ENCODE measurements at regions not wholly inside any gene's neighbourhood (a gene's known extent, or its start where the extent isn't known, plus 50 kb on each side); places are given as distances from the start of the nearest gene placed in this dataset.
"Not testable (repeated sequence)": the region's sequence is repeated elsewhere in the genome, so short reads cannot be mapped to it uniquely, and the experiment has no call there.

GRCh38 chr2:136319237-136319636 lies 201.3 kb upstream of the CXCR4 start:
- Mint-ChIP-seq H3K9me3 (no peaks in the 10 kb centered on the region), H3K36me3 (ENCODE audit: insufficient read depth) (peaks cover 8% of the 10 kb centered on the region), H3K27me3 (no peaks in the 10 kb centered on the region), H3K27ac (ENCODE audit: low read depth) (no peak overlapping the region), H3K4me1 (peaks cover 15% of the 10 kb centered on the region), H3K4me3 (no peak overlapping the region)
- no peak for ATAC-seq (replicated peaks; ENCODE audit: extremely low read depth, poor library complexity, severe bottlenecking)
- no peak for DNase-seq (ENCODE audit: low spot score in 2 of 2)

GRCh38 chr2:136314240-136314639 lies 196.3 kb upstream of the CXCR4 start:
- no peaks in the 10 kb centered on the region for H3K9me3 Mint-ChIP-seq
- H3K27ac Mint-ChIP-seq (ENCODE audit: low read depth) = no peak overlapping the region
- no peaks in the 10 kb centered on the region for H3K27me3 Mint-ChIP-seq
- DNase-seq (ENCODE audit: low spot score in 2 of 2) = no peak
- H3K4me1 Mint-ChIP-seq = peaks cover 20% of the 10 kb centered on the region
- ATAC-seq (replicated peaks; ENCODE audit: extremely low read depth, poor library complexity, severe bottlenecking) = no peak
- no peak overlapping the region for H3K4me3 Mint-ChIP-seq
- peaks cover 4% of the 10 kb centered on the region for H3K36me3 Mint-ChIP-seq (ENCODE audit: insufficient read depth)

- not testable (repeated sequence) for H3K27ac Mint-ChIP-seq (ENCODE audit: low read depth); H3K27me3 Mint-ChIP-seq; ATAC-seq (replicated peaks; ENCODE audit: extremely low read depth, poor library complexity, severe bottlenecking)
Measured at GRCh38 chr2:136312568-136312967, 194.6 kb upstream of the CXCR4 start.

GRCh38 chr2:136310797-136311603 lies 193.1 kb upstream of the CXCR4 start:
- DNase-seq (ENCODE audit: low spot score in 2 of 2) (no peak), ATAC-seq (replicated peaks; ENCODE audit: extremely low read depth, poor library complexity, severe bottlenecking) (peak; percentile 62)
- Mint-ChIP-seq H3K27ac (ENCODE audit: low read depth) (peak overlapping the region; percentile 56), H3K27me3 (no peaks in the 10 kb centered on the region), H3K4me1 (peaks cover 18% of the 10 kb centered on the region), H3K4me3 (no peak overlapping the region), H3K36me3 (ENCODE audit: insufficient read depth) (peaks cover 4% of the 10 kb centered on the region), H3K9me3 (no peaks in the 10 kb centered on the region)

More at GRCh38 chr2:136312568-136312967, 194.6 kb upstream of the CXCR4 start:
- H3K36me3 Mint-ChIP-seq (ENCODE audit: insufficient read depth); H3K9me3 Mint-ChIP-seq; DNase-seq (ENCODE audit: low spot score in 2 of 2); H3K4me3 Mint-ChIP-seq: not testable (repeated sequence)
- peaks cover 20% of the 10 kb centered on the region for H3K4me1 Mint-ChIP-seq

GRCh38 chr2:136310005-136310495 lies 192.1 kb upstream of the CXCR4 start:
- no peaks in the 10 kb centered on the region for H3K27me3 Mint-ChIP-seq
- no peak for DNase-seq (ENCODE audit: low spot score in 2 of 2)
- H3K36me3 Mint-ChIP-seq (ENCODE audit: insufficient read depth) = peaks cover 3% of the 10 kb centered on the region
- no peak overlapping the region for H3K27ac Mint-ChIP-seq (ENCODE audit: low read depth)
- peaks cover 27% of the 10 kb centered on the region for H3K4me1 Mint-ChIP-seq
- H3K4me3 Mint-ChIP-seq = no peak overlapping the region
- no peak for ATAC-seq (replicated peaks; ENCODE audit: extremely low read depth, poor library complexity, severe bottlenecking)
- no peaks in the 10 kb centered on the region for H3K9me3 Mint-ChIP-seq

GRCh38 chr2:136308611-136309010 lies 190.7 kb upstream of the CXCR4 start:
- ATAC-seq (replicated peaks; ENCODE audit: extremely low read depth, poor library complexity, severe bottlenecking) = no peak
- H3K36me3 Mint-ChIP-seq (ENCODE audit: insufficient read depth) = peaks cover 3% of the 10 kb centered on the region

GRCh38 chr2:136306836-136307235 lies 188.9 kb upstream of the CXCR4 start:
- H3K4me3 Mint-ChIP-seq = no peak overlapping the region
- no peaks in the 10 kb centered on the region for H3K9me3 Mint-ChIP-seq
- no peaks in the 10 kb centered on the region for H3K27me3 Mint-ChIP-seq
- H3K36me3 Mint-ChIP-seq (ENCODE audit: insufficient read depth) = peaks cover 3% of the 10 kb centered on the region
- peaks cover 29% of the 10 kb centered on the region for H3K4me1 Mint-ChIP-seq
- H3K27ac Mint-ChIP-seq (ENCODE audit: low read depth) = no peak overlapping the region
- no peak for DNase-seq (ENCODE audit: low spot score in 2 of 2)
- no peak for ATAC-seq (replicated peaks; ENCODE audit: extremely low read depth, poor library complexity, severe bottlenecking)

More at GRCh38 chr2:136308611-136309010, 190.7 kb upstream of the CXCR4 start:
- H3K27me3 Mint-ChIP-seq = no peaks in the 10 kb centered on the region
- H3K4me3 Mint-ChIP-seq = no peak overlapping the region
- no peak overlapping the region for H3K27ac Mint-ChIP-seq (ENCODE audit: low read depth)
- peaks cover 29% of the 10 kb centered on the region for H3K4me1 Mint-ChIP-seq
- H3K9me3 Mint-ChIP-seq = no peaks in the 10 kb centered on the region
- no peak for DNase-seq (ENCODE audit: low spot score in 2 of 2)

GRCh38 chr2:136305517-136306192 lies 187.7 kb upstream of the CXCR4 start:
- ATAC-seq (replicated peaks; ENCODE audit: extremely low read depth, poor library complexity, severe bottlenecking) (peak; percentile 100), DNase-seq (ENCODE audit: low spot score in 2 of 2) (peak; percentile 17 to 56)
- Mint-ChIP-seq H3K9me3 (no peaks in the 10 kb centered on the region), H3K27me3 (no peaks in the 10 kb centered on the region), H3K36me3 (ENCODE audit: insufficient read depth) (peaks cover 3% of the 10 kb centered on the region), H3K4me1 (peaks cover 20% of the 10 kb centered on the region), H3K4me3 (no peak overlapping the region), H3K27ac (ENCODE audit: low read depth) (peak overlapping the region; percentile 60)

- DNase-seq (ENCODE audit: low spot score in 2 of 2) (no peak), ATAC-seq (replicated peaks; ENCODE audit: extremely low read depth, poor library complexity, severe bottlenecking) (no peak)
- no peaks in the 10 kb centered on the region for H3K9me3 Mint-ChIP-seq
- no peaks in the 10 kb centered on the region for H3K27me3 Mint-ChIP-seq
- H3K36me3 Mint-ChIP-seq (ENCODE audit: insufficient read depth) = peaks cover 3% of the 10 kb centered on the region
- H3K4me3 Mint-ChIP-seq = no peak overlapping the region
- H3K4me1 Mint-ChIP-seq = peaks cover 12% of the 10 kb centered on the region
- no peak overlapping the region for H3K27ac Mint-ChIP-seq (ENCODE audit: low read depth)
Measured at GRCh38 chr2:136301006-136301405, 183.1 kb upstream of the CXCR4 start.

- peak overlapping the region; percentile 65 for H3K27ac Mint-ChIP-seq (ENCODE audit: low read depth)
- no peaks in the 10 kb centered on the region for H3K27me3 Mint-ChIP-seq
- H3K4me3 Mint-ChIP-seq = no peak overlapping the region
- DNase-seq (ENCODE audit: low spot score in 2 of 2) (no peak), ATAC-seq (replicated peaks; ENCODE audit: extremely low read depth, poor library complexity, severe bottlenecking) (no peak)
- no peaks in the 10 kb centered on the region for H3K4me1 Mint-ChIP-seq
- H3K36me3 Mint-ChIP-seq (ENCODE audit: insufficient read depth) = no peaks in the 10 kb centered on the region
- H3K9me3 Mint-ChIP-seq = no peaks in the 10 kb centered on the region
Measured at GRCh38 chr2:136298631-136299030, 180.7 kb upstream of the CXCR4 start.

GRCh38 chr2:136297994-136298393 lies 180.0 kb upstream of the CXCR4 start:
- ATAC-seq (replicated peaks; ENCODE audit: extremely low read depth, poor library complexity, severe bottlenecking) = no peak

GRCh38 chr2:136297312-136297711 lies 179.4 kb upstream of the CXCR4 start:
- Mint-ChIP-seq H3K36me3 (ENCODE audit: insufficient read depth) (no peaks in the 10 kb centered on the region), H3K4me1 (peaks cover 6% of the 10 kb centered on the region), H3K27ac (ENCODE audit: low read depth) (no peak overlapping the region), H3K27me3 (no peaks in the 10 kb centered on the region), H3K4me3 (no peak overlapping the region), H3K9me3 (no peaks in the 10 kb centered on the region)
- DNase-seq (ENCODE audit: low spot score in 2 of 2) (no peak), ATAC-seq (replicated peaks; ENCODE audit: extremely low read depth, poor library complexity, severe bottlenecking) (no peak)

More at GRCh38 chr2:136297994-136298393, 180.0 kb upstream of the CXCR4 start:
- Mint-ChIP-seq H3K36me3 (ENCODE audit: insufficient read depth) (no peaks in the 10 kb centered on the region), H3K4me3 (no peak overlapping the region), H3K27ac (ENCODE audit: low read depth) (no peak overlapping the region), H3K4me1 (no peaks in the 10 kb centered on the region), H3K27me3 (no peaks in the 10 kb centered on the region), H3K9me3 (no peaks in the 10 kb centered on the region)
- DNase-seq (ENCODE audit: low spot score in 2 of 2) = no peak

- DNase-seq (ENCODE audit: low spot score in 2 of 2) = no peak
- H3K27me3 Mint-ChIP-seq = no peaks in the 10 kb centered on the region
- H3K9me3 Mint-ChIP-seq = no peaks in the 10 kb centered on the region
- H3K4me1 Mint-ChIP-seq = peaks cover 8% of the 10 kb centered on the region
- no peak overlapping the region for H3K4me3 Mint-ChIP-seq
- H3K27ac Mint-ChIP-seq (ENCODE audit: low read depth) = no peak overlapping the region
- no peaks in the 10 kb centered on the region for H3K36me3 Mint-ChIP-seq (ENCODE audit: insufficient read depth)
- no peak for ATAC-seq (replicated peaks; ENCODE audit: extremely low read depth, poor library complexity, severe bottlenecking)
Measured at GRCh38 chr2:136295168-136295567, 177.2 kb upstream of the CXCR4 start.

Data from central memory CD8-positive, alpha-beta T cell (primary cell).